GM19468 (cell line): ENCODE measurements at regions not wholly inside any gene's neighbourhood (a gene's known extent, or its start where the extent isn't known, plus 50 kb on each side); places are given as distances from the start of the nearest gene placed in this dataset.
"Not testable (repeated sequence)": the region's sequence is repeated elsewhere in the genome, so short reads cannot be mapped to it uniquely, and the experiment has no call there.

Experiments
- ATAC-seq: cut with Tn5 transposase; IDR thresholded peaks from one replicate; pipeline ENCODE4 v1.9.1; 2021; ENCODE audit warnings: mild to moderate bottlenecking, moderate library complexity, moderate number of reproducible peaks; ENCODE audit not compliant: unreplicated experiment; ENCODE audit errors: extremely low read depth

DNA sequence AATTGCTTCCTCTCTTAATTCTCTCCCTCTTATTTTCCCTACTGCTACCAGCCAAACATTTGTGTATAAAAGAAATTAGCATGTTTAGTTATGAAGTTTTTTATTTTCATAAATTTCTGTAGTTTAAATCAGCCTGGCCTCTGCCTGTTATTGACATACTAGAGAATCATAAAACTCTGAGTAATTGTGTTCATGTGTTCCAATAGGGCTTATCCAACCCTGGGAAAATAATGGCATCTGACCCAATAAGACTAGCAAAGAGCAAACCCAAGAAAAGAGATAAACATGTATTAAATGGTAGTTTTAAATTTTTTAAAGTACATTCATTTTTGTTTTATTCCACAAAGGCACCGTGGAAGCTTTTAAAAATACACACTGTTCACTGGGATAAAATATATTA, 404.3 kb downstream of the HLX start:
- ATAC-seq = no peak

- no peak for ATAC-seq
These were observed 404.8 kb downstream of the HLX start for GRCh38 chr1:221284028-221284427.

DNA sequence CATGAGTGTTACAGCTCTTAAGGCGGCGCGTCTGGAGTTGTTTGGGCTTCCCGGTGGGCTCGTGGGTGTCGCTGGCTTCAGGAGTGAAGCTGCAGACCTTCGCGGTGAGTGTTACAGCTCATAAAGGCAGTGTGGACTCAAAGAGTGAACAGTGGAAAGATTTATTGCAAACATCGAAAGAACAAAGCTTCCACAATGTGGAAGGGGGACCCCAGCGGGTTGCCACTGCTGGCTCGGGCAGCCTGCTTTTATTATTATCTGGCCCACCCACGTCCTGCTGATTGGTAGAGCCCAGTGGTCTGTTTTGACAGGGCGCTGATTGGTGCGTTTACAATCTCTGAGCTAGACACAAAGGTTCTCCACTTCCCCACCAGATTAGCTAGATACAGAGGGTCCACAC, 405.7 kb downstream of the HLX start:
- ATAC-seq = not testable (repeated sequence)

GRCh38 chr1:221285458-221286210, 406.4 kb downstream of the HLX start:
- not testable (repeated sequence) for ATAC-seq

- no peak for ATAC-seq
These were observed 407.2 kb downstream of the HLX start for GRCh38 chr1:221286399-221286798.

GRCh38 chr1:221289103-221289502, 409.9 kb downstream of the HLX start:
- no peak for ATAC-seq

DNA sequence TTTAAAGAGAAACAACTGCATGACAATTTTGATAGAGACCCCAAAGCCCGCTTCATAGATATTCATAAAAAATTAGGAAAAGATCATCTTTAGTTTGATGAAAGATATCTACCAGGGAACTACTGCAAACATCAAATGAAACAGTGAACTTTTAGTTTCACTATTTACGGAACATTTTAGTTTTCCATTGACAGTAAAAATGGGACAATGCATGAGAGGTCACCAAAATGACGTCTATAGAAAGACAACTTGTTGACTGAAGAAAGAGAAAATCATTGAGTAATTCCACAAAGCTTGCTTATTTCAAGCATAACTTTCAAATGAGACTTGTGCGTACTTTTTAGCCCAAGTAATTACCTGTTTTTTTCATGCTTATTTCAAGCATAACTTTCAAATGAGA, 411.4 kb downstream of the HLX start:
- ATAC-seq = no peak

GRCh38 chr1:221291113-221291512, 411.9 kb downstream of the HLX start:
- ATAC-seq = no peak

- no peak for ATAC-seq
These were observed 413.4 kb downstream of the HLX start for GRCh38 chr1:221292652-221293051.

DNA sequence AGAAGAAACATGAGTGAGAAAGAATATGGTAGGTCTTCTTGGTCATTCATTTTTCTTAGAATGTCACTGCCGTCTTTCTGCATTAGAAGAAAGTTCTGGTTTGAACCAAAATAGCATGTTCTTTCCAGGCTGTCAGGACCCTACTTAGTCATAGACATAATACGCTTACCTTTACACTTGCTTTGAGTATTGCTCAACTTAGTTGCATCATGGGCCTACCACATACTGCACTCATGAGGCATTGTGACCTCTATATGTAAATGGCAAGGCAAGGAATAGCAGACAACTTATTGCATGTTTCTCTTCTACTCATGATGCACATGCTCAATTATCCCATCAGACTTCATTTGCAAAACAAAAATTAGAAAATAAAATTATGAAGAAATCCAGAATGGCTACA, 415.0 kb downstream of the HLX start:
- ATAC-seq = no peak

DNA sequence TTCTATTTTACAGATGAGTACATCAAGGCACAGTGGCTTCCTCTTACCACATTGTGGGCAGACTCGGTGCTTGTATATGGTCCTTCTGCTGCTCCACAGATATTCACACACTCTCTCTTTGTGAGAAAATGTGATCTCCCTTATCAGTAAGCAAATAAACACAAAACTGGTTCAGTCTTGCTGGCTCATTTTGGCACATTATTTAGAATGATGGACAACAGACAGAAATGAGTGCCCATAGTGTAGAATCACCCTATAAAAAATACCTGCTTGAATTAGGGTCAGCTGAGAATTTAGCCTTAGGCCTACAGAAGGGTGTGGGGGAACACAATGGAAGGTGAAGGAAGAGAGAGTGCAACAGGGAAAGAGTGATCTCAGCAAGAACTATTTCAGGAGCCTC, 423.1 kb downstream of the HLX start:
- ATAC-seq = no peak

DNA sequence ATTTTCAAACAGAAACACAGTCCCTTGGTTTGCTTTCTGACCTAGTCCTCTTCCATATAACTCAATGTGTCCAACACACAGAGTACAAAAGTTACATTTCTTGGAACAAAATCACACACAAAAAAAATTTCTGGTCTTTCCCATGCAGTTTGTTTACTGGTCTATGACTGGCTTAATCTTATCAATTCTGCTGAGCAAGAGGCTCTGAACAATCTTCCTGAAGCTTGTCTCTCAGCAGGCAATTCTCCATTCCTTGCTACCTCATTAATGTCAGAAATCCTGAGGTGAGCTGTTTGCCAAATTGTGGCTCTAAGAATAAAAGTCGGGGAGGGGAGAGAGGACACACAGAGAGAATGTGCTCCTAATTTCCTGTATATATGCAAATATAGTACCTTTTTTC, 423.6 kb downstream of the HLX start:
- no peak for ATAC-seq

GRCh38 chr1:221303623-221304022, 424.4 kb downstream of the HLX start:
- ATAC-seq = no peak

- ATAC-seq = no peak
These were observed 427.0 kb downstream of the HLX start for GRCh38 chr1:221306239-221306638.

- ATAC-seq = no peak
These were observed 429.6 kb downstream of the HLX start for GRCh38 chr1:221308534-221309511.

GRCh38 chr1:221309723-221310122, 430.5 kb downstream of the HLX start:
- ATAC-seq = no peak

- no peak for ATAC-seq
These were observed 430.9 kb downstream of the HLX start for GRCh38 chr1:221310180-221310579.

- no peak for ATAC-seq
These were observed 426.6 kb downstream of the DUSP10 start for GRCh38 chr1:221315330-221315729.

DNA sequence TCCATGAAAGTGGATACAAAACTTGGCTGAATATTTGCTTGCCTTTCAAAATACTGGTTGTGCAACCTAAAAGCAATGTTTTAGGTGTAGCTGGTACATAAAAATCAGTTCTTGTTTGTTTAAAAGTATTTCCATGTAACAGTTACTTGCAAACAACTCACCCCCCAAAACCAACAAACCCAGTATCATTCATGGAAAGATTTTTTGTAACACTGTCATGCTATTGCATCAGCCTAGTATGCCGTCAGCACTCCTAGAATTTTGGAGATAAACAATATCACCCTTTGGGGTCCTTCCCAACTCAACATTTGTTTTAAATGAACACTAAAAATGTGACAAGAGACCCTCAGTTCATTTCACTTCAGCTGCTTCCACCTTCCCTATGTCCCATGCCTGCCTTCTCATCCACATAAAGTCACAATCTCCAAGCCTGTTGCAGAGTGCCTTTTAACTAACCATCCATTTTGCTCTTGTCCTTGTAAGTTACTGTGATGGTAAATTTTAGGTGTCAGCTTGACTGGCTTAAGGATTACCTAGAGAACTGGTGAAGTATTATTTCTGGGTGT, 425.3 kb downstream of the DUSP10 start:
- no peak for ATAC-seq

- no peak for ATAC-seq
These were observed 424.4 kb downstream of the DUSP10 start for GRCh38 chr1:221317537-221317936.

DNA sequence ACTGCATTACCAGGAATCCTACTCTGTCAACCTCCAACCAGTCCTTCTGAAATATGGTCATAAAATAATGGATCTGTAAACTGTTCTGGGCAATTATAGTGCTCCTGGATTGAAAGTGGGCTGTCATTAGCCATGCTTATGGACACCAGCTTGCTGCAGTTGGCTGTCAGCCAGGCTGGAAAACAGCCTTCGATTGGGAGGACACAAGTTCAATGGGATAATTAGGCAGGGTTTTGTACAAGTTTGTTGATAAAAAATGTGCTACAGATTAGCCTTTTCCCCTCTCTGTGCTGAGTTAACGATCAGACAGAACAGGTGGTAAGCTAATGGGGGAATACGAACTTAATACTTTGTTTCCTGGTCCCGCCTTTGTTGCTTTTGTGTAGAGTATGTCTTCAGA, 413.9 kb downstream of the DUSP10 start:
- ATAC-seq = no peak
